GM23338 (cell line): ENCODE measurements at regions not wholly inside any gene's neighbourhood (a gene's known extent, or its start where the extent isn't known, plus 50 kb on each side); places are given as distances from the start of the nearest gene placed in this dataset.

Experiments used
- EZH2 ChIP-seq: fragments of 200-600 bp; sonication (generic); IDR thresholded peaks from one replicate; pipeline ENCODE4 v1.8.0; 2017; ENCODE audit warnings: antibody characterized with exemption, mild to moderate bottlenecking, low read depth; ENCODE audit not compliant: unreplicated experiment
- POLR2AphosphoS5 ChIP-seq: IDR thresholded peaks from 2 replicates; pipeline ENCODE4 v1.6.1; 2016; ENCODE audit warnings: antibody characterized with exemption, low read depth
- TF ChIP-seq, protein P1 (sequence below), 2 experiments: fragments of 200-600 bp in 1 of 2; sonication (generic) in 1 of 2; conservative IDR thresholded peaks; 2 replicates each; pipeline versions ENCODE4 v1.5.1 to v1.6.1; 2016 to 2017; ENCODE audit warnings: antibody characterized with exemption in 2 of 2, low read depth in 2 of 2, mild to moderate bottlenecking in 2 of 2, moderate library complexity in 1 of 2
- TF ChIP-seq, protein P2 (sequence below): IDR thresholded peaks from 2 replicates; pipeline ENCODE4 v1.6.1; 2016; ENCODE audit warnings: antibody characterized with exemption
- TF ChIP-seq, protein P3 (sequence below): IDR thresholded peaks from one replicate; pipeline ENCODE4 v1.6.1; 2018; ENCODE audit warnings: antibody characterized with exemption; ENCODE audit not compliant: unreplicated experiment

DNA sequence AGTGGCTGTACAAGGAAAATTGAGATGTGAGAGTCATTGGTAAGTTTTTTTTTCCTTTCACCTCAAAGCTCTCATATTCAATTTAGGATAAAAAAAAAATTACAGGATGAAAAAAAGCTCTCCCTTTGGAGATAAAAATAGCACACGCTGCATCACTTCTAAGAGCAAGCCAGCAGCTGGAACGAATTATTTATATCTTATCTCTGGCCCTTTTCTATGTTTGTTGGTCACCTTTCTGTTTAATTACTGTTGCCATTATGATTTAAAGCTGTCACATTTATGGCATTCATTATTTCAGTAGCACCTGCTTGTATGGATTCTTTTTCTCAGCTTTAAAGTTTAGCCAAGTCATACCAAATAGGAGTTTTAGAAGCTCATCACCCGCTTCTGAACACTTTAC lies 171.6 kb upstream of the PDZRN3 start:
- no peak for TF ChIP-seq POLR2AphosphoS5
- TF ChIP-seq, protein P1, sequence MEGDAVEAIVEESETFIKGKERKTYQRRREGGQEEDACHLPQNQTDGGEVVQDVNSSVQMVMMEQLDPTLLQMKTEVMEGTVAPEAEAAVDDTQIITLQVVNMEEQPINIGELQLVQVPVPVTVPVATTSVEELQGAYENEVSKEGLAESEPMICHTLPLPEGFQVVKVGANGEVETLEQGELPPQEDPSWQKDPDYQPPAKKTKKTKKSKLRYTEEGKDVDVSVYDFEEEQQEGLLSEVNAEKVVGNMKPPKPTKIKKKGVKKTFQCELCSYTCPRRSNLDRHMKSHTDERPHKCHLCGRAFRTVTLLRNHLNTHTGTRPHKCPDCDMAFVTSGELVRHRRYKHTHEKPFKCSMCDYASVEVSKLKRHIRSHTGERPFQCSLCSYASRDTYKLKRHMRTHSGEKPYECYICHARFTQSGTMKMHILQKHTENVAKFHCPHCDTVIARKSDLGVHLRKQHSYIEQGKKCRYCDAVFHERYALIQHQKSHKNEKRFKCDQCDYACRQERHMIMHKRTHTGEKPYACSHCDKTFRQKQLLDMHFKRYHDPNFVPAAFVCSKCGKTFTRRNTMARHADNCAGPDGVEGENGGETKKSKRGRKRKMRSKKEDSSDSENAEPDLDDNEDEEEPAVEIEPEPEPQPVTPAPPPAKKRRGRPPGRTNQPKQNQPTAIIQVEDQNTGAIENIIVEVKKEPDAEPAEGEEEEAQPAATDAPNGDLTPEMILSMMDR (conservative IDR thresholded peaks at IDR 0.05; ENCODE audit: low read depth in 2 of 2): no peak
- no peak for TF ChIP-seq EZH2
- TF ChIP-seq, protein P2, sequence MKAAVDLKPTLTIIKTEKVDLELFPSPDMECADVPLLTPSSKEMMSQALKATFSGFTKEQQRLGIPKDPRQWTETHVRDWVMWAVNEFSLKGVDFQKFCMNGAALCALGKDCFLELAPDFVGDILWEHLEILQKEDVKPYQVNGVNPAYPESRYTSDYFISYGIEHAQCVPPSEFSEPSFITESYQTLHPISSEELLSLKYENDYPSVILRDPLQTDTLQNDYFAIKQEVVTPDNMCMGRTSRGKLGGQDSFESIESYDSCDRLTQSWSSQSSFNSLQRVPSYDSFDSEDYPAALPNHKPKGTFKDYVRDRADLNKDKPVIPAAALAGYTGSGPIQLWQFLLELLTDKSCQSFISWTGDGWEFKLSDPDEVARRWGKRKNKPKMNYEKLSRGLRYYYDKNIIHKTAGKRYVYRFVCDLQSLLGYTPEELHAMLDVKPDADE: no peak
- TF ChIP-seq, protein P3, sequence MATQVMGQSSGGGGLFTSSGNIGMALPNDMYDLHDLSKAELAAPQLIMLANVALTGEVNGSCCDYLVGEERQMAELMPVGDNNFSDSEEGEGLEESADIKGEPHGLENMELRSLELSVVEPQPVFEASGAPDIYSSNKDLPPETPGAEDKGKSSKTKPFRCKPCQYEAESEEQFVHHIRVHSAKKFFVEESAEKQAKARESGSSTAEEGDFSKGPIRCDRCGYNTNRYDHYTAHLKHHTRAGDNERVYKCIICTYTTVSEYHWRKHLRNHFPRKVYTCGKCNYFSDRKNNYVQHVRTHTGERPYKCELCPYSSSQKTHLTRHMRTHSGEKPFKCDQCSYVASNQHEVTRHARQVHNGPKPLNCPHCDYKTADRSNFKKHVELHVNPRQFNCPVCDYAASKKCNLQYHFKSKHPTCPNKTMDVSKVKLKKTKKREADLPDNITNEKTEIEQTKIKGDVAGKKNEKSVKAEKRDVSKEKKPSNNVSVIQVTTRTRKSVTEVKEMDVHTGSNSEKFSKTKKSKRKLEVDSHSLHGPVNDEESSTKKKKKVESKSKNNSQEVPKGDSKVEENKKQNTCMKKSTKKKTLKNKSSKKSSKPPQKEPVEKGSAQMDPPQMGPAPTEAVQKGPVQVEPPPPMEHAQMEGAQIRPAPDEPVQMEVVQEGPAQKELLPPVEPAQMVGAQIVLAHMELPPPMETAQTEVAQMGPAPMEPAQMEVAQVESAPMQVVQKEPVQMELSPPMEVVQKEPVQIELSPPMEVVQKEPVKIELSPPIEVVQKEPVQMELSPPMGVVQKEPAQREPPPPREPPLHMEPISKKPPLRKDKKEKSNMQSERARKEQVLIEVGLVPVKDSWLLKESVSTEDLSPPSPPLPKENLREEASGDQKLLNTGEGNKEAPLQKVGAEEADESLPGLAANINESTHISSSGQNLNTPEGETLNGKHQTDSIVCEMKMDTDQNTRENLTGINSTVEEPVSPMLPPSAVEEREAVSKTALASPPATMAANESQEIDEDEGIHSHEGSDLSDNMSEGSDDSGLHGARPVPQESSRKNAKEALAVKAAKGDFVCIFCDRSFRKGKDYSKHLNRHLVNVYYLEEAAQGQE: no peak
